GM12878 (cell line): ENCODE measurements at regions not wholly inside any gene's neighbourhood (a gene's known extent, or its start where the extent isn't known, plus 50 kb on each side); places are given as distances from the start of the nearest gene placed in this dataset.

ENCODE experiments used
- ATAC-seq: fragments of 200-7000 bp; cut with Tn5 transposase; 3 replicates; pipeline ENCODE4 v1.9.1; 2020; ENCODE audit warnings: mild to moderate bottlenecking, moderate library complexity
- BruUV-seq: library from RNA; stranded (reverse); fragments of 400-500 nt; replicated peaks from 2 replicates; lab custom pipeline; 2021; lab: Mats Ljungman, UMichigan
- CTCF ChIA-PET: fragments of 300-600 bp; sonication (Branson Sonifier 250); formaldehyde crosslinking; extraction: SDS; loops from one replicate; lab custom pipeline; 2021; ENCODE audit warnings: inconsistent platforms; lab: Yijun Ruan, JAX
- POLR2A ChIA-PET: fragments of 350-600 bp; formaldehyde crosslinking; extraction: SDS; loops from one replicate; lab custom pipeline; 2021; ENCODE audit warnings: inconsistent platforms; lab: Charles Lee
- RAD21 ChIA-PET: fragments of 300-600 bp; sonication (Branson Sonifier 250); formaldehyde crosslinking; loops from one replicate; lab custom pipeline; 2023; ENCODE audit warnings: antibody characterized with exemption; ENCODE audit not compliant: unreplicated experiment; lab: Charles Lee
- SMC1A ChIA-PET: fragments of 300-600 bp; sonication (Branson Sonifier 250); formaldehyde crosslinking; loops from one replicate; lab custom pipeline; 2023; ENCODE audit not compliant: unreplicated experiment, uncharacterized antibody; lab: Charles Lee
- DNase-seq: peaks from one replicate; pipeline ENCODE4 v3.0.0-alpha.2; 2011; ENCODE audit warnings: low read depth, low spot score
- FAIRE-seq: peaks from 3 replicates; lab custom pipeline; 2011; peaks lifted over from hg19 to GRCh38; lab: Jason Lieb, UNC
- H2AFZ ChIP-seq: 2 replicates; pipeline ENCODE4 v1.6.0; 2011; ENCODE audit warnings: low read depth, low read length, control low read depth; ENCODE audit not compliant: control insufficient read depth
- H3K27ac ChIP-seq: 2 replicates; pipeline ENCODE4 v1.5.1; 2011; ENCODE audit warnings: control low read depth; ENCODE audit not compliant: control insufficient read depth, insufficient read depth
- H3K27me3 ChIP-seq, 2 experiments: replicated peaks in 1 of 2; 2 replicates each; pipeline versions ENCODE4 v1.6.0 to v1.6.1; 2011; ENCODE audit warnings: low read length in 1 of 2; ENCODE audit not compliant: control insufficient read depth in 2 of 2, insufficient read depth in 2 of 2
- H3K36me3 ChIP-seq, 2 experiments: 2 replicates each; pipeline ENCODE4 v1.5.1; 2011; ENCODE audit warnings: low read length in 1 of 2; ENCODE audit not compliant: control insufficient read depth in 2 of 2, insufficient read depth in 2 of 2
- H3K4me1 ChIP-seq: 2 replicates; pipeline ENCODE4 v1.6.1; 2011; ENCODE audit warnings: mild to moderate bottlenecking, low read length, moderate library complexity, mixed read lengths; ENCODE audit not compliant: control insufficient read depth, insufficient read depth
- H3K4me2 ChIP-seq: 2 replicates; pipeline ENCODE4 v1.6.0; 2011; ENCODE audit warnings: control low read depth; ENCODE audit not compliant: control insufficient read depth, insufficient read depth
- H3K4me3 ChIP-seq: fragments of 200-600 bp; sonication (generic); 2 replicates; pipeline ENCODE4 v1.5.1; 2016
- H3K79me2 ChIP-seq: 2 replicates; pipeline ENCODE4 v1.6.0; 2011; ENCODE audit warnings: low read length; ENCODE audit not compliant: control insufficient read depth, insufficient read depth
- H3K9ac ChIP-seq: 2 replicates; pipeline ENCODE4 v1.8.0; 2011; ENCODE audit warnings: low read length, control low read depth, mixed read lengths; ENCODE audit not compliant: control insufficient read depth, insufficient read depth
- H3K9me3 ChIP-seq: replicated peaks from 3 replicates; pipeline ENCODE4 v1.5.1; 2011; ENCODE audit warnings: mild to moderate bottlenecking, low read length; ENCODE audit not compliant: control insufficient read depth, insufficient read depth
- H4K20me1 ChIP-seq: 2 replicates; pipeline ENCODE4 v1.6.0; 2011; ENCODE audit not compliant: control insufficient read depth, insufficient read depth
- BMI1 ChIP-seq: fragments of 450-650 bp; IDR thresholded peaks from 2 replicates; pipeline ENCODE4 v1.6.1; 2016; ENCODE audit warnings: mild to moderate bottlenecking, moderate library complexity, borderline replicate concordance
- CBFB ChIP-seq: IDR thresholded peaks from 2 replicates; pipeline ENCODE4 v1.6.1; 2016; ENCODE audit warnings: antibody characterized with exemption, low read depth
- CBX3 ChIP-seq: fragments of 200-600 bp; sonication (generic); IDR thresholded peaks from 2 replicates; pipeline ENCODE4 v1.6.1; 2016; ENCODE audit warnings: low read depth, borderline replicate concordance
- HSF1 ChIP-seq: fragments of 150-350 bp; IDR thresholded peaks from 2 replicates; pipeline ENCODE4 v1.6.1; 2014; ENCODE audit warnings: mild to moderate bottlenecking, low read depth, low read length
- JUNB ChIP-seq: IDR thresholded peaks from 2 replicates; pipeline ENCODE4 v1.6.1; 2016; ENCODE audit warnings: antibody characterized with exemption, mild to moderate bottlenecking
- MXI1 ChIP-seq: fragments of 150-350 bp; IDR thresholded peaks from 2 replicates; pipeline ENCODE4 v1.6.1; 2011; ENCODE audit warnings: low read depth, mild to moderate bottlenecking, inconsistent platforms, low read length, improper control_type of control experiment
- PAX5 ChIP-seq: IDR thresholded peaks from 2 replicates; pipeline ENCODE4 v1.6.1; 2011; ENCODE audit warnings: low read depth, low read length, borderline replicate concordance
- POLR2A ChIP-seq: IDR thresholded peaks from 2 replicates; pipeline ENCODE4 v1.6.1; 2011; ENCODE audit warnings: low read depth, mild to moderate bottlenecking, low read length
- RAD21 ChIP-seq: IDR thresholded peaks from 2 replicates; pipeline ENCODE4 v1.6.1; 2011; ENCODE audit warnings: mild to moderate bottlenecking, low read depth, low read length, moderate library complexity; ENCODE audit not compliant: insufficient read depth
- RFX5 ChIP-seq: IDR thresholded peaks from 2 replicates; pipeline ENCODE4 v1.6.1; 2011; ENCODE audit warnings: low read depth, low read length, improper control_type of control experiment
- SREBF2 ChIP-seq: IDR thresholded peaks from 2 replicates; pipeline ENCODE4 v1.6.1; 2012; ENCODE audit warnings: mild to moderate bottlenecking, low read length
- STAT3 ChIP-seq: IDR thresholded peaks from 2 replicates; pipeline ENCODE4 v1.6.1; 2011; ENCODE audit warnings: low read depth, low read length, improper control_type of control experiment
- ZBED1 ChIP-seq: IDR thresholded peaks from 2 replicates; pipeline ENCODE4 v1.6.1; 2016; ENCODE audit warnings: borderline replicate concordance
- WGBS: methylation state at CpG from one replicate; pipeline ENCODE4 v1.1.6; 2016; ENCODE audit warnings: low lambda C conversion rate; ENCODE audit not compliant: insufficient replicate concordance, insufficient coverage; ENCODE audit errors: missing lambda C conversion rate; 5-methylcytosine and 5-hydroxymethylcytosine counted together
- in situ Hi-C: fragments of 300-500 bp; cut with MboI; formaldehyde crosslinking; loops from 9 replicates; pipeline ENCODE4 v1.14.3; 2018; ENCODE audit warnings: mixed read lengths
- intact Hi-C: fragments of 100-400 bp; cut with micrococcal nuclease; formaldehyde crosslinking; loops from one replicate; pipeline ENCODE4 v1.14.2; 2022; ENCODE audit not compliant: unreplicated experiment
- TF ChIP-seq, protein P1 (sequence below): fragments of 450-650 bp; IDR thresholded peaks from 2 replicates; pipeline ENCODE4 v1.6.1; 2018; ENCODE audit warnings: mild to moderate bottlenecking, low read depth, moderate library complexity; ENCODE audit not compliant: partially characterized antibody
- TF ChIP-seq, protein P2 (sequence below): IDR thresholded peaks from 2 replicates; pipeline ENCODE4 v1.6.1; 2012; ENCODE audit warnings: low read depth, low read length, improper control_type of control experiment

DNA sequence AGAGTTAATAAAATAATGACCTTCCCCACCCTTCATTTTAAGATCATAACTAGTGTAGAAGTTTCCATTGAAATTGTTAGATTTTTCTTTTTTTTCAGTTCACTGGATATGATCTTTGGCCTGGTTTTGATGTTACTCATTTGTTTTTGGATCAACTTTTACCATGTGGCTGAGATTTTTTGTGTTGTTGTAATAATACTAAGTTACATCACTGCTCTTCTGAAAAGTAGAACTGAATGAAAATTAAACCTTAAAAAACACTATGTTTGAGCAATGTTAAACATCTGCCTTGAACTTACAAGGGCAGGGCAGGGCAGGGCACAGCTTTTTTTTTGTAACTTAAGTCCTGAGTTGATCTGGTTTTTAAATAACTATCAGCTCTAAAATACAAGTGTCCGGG lies 204.8 kb upstream of the ADAMTS5 start:
- Histone ChIP-seq H3K27me3 (no peaks in the 10 kb centered on the region), H3K9me3 (no peaks in the 10 kb centered on the region), H3K27ac (no peak overlapping the region), H3K4me3 (no peak overlapping the region), H3K4me2 (no peak overlapping the region), H3K79me2 (no peaks in the 10 kb centered on the region), H2AFZ (no peak overlapping the region), H3K4me1 (no peaks in the 10 kb centered on the region), H3K36me3 (no peaks in the 10 kb centered on the region), H4K20me1 (no peaks in the 10 kb centered on the region), H3K9ac (no peak overlapping the region)
- SMC1A ChIA-PET: no interaction called here
- RAD21 ChIA-PET: no interaction called here
- FAIRE-seq (no peak), ATAC-seq (no peak), DNase-seq (no peak)
- POLR2A ChIA-PET: no interaction called here
- 37% methylated on average over 1 of the region's 1 CpG for WGBS
- intact Hi-C loops: no loop called here
- CTCF ChIA-PET: no interaction called here
- no peak for TF ChIP-seq PAX5
- TF ChIP-seq CBFB: no peak
- in situ Hi-C loops: no loop called here
- BruUV-seq: no TSS peak

DNA sequence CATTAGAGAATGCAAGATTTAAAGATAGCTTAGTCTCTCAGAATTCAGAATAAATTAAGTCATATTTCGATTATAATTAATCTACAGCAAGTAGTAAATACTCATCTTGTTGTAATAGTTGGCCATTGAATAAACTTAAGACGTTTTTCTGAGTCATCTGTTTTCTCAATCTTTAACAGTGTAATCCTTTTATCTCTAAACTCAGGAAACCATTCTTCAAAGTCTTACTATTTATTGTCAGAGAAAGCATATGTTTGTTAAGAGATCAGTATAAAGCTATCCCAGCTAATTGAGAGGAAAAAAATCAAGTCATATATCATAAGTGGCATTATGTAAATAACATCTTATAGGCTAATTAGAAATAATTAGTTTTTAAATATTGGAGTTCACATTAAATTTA lies 201.2 kb upstream of the ADAMTS5 start:
- RAD21 ChIA-PET: no interaction called here
- 0% methylated on average over 2 of the region's 2 CpGs for WGBS
- no peak overlapping the region for H3K9ac ChIP-seq
- H3K27ac ChIP-seq: no peak overlapping the region
- DNase-seq: no peak
- intact Hi-C loops: no loop called here
- no peak for FAIRE-seq
- no peak for ATAC-seq
- H3K9me3 ChIP-seq: no peaks in the 10 kb centered on the region
- H3K4me1 ChIP-seq: no peaks in the 10 kb centered on the region
- BruUV-seq: no TSS peak
- no peaks in the 10 kb centered on the region for H3K36me3 ChIP-seq
- H2AFZ ChIP-seq: no peak overlapping the region
- no peaks in the 10 kb centered on the region for H4K20me1 ChIP-seq
- SMC1A ChIA-PET: no interaction called here
- POLR2A ChIA-PET: no interaction called here
- TF ChIP-seq, protein P1, sequence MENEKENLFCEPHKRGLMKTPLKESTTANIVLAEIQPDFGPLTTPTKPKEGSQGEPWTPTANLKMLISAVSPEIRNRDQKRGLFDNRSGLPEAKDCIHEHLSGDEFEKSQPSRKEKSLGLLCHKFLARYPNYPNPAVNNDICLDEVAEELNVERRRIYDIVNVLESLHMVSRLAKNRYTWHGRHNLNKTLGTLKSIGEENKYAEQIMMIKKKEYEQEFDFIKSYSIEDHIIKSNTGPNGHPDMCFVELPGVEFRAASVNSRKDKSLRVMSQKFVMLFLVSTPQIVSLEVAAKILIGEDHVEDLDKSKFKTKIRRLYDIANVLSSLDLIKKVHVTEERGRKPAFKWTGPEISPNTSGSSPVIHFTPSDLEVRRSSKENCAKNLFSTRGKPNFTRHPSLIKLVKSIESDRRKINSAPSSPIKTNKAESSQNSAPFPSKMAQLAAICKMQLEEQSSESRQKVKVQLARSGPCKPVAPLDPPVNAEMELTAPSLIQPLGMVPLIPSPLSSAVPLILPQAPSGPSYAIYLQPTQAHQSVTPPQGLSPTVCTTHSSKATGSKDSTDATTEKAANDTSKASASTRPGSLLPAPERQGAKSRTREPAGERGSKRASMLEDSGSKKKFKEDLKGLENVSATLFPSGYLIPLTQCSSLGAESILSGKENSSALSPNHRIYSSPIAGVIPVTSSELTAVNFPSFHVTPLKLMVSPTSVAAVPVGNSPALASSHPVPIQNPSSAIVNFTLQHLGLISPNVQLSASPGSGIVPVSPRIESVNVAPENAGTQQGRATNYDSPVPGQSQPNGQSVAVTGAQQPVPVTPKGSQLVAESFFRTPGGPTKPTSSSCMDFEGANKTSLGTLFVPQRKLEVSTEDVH: no peak
- TF ChIP-seq RAD21 (no peak), BMI1 (no peak), JUNB (no peak), MXI1 (no peak), HSF1 (no peak), CBX3 (no peak), POLR2A (no peak), ZBED1 (no peak), STAT3 (no peak), RFX5 (no peak), SREBF2 (no peak)
- TF ChIP-seq, protein P2, sequence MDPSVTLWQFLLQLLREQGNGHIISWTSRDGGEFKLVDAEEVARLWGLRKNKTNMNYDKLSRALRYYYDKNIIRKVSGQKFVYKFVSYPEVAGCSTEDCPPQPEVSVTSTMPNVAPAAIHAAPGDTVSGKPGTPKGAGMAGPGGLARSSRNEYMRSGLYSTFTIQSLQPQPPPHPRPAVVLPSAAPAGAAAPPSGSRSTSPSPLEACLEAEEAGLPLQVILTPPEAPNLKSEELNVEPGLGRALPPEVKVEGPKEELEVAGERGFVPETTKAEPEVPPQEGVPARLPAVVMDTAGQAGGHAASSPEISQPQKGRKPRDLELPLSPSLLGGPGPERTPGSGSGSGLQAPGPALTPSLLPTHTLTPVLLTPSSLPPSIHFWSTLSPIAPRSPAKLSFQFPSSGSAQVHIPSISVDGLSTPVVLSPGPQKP: no peak
- TF ChIP-seq, all 136 proteins: peak for 0
- in situ Hi-C loops: no loop called here
- Histone ChIP-seq H3K27me3 (no peaks in the 10 kb centered on the region), H3K4me3 (no peak overlapping the region), H3K79me2 (no peaks in the 10 kb centered on the region), H3K4me2 (no peak overlapping the region)
- CTCF ChIA-PET: no interaction called here
